Right lobe of liver (tissue), 4 donors: ENCODE measurements at regions not wholly inside any gene's neighbourhood (a gene's known extent, or its start where the extent isn't known, plus 50 kb on each side); places are given as distances from the start of the nearest gene placed in this dataset.

ENCODE experiments used
- CTCF ChIP-seq, 4 donors: fragments of 200-600 bp in 3 of 4; fragments of 450-650 bp in 1 of 4; IDR thresholded peaks; one replicate each; pipeline versions ENCODE4 v1.5.1 to v1.8.0; 2016 to 2022; ENCODE audit warnings: antibody characterized with exemption in 4 of 4, mild to moderate bottlenecking in 2 of 4
- POLR2A ChIP-seq: fragments of 450-650 bp; IDR thresholded peaks from one replicate; pipeline ENCODE4 v1.6.1; 2017; ENCODE audit warnings: antibody characterized with exemption, mild to moderate bottlenecking
- donor health status: DM: no; HTN: no; CAD: no.
- donor health status: DM: no; HTN: no; CAD: no.
- donor health status: DM: no; HTN: yes; CAD: no.

- no peak for TF ChIP-seq CTCF (IDR thresholded peaks at IDR 0.05)
- no peak for TF ChIP-seq POLR2A
Observed at GRCh38 chr6:66481216-66481615, 774.2 kb upstream of the EYS start.
